ENCODE measurements at regions not wholly inside any gene's neighbourhood (a gene's known extent, or its start where the extent isn't known, plus 50 kb on each side); places are given as distances from the start of the nearest gene placed in this dataset.

DNA sequence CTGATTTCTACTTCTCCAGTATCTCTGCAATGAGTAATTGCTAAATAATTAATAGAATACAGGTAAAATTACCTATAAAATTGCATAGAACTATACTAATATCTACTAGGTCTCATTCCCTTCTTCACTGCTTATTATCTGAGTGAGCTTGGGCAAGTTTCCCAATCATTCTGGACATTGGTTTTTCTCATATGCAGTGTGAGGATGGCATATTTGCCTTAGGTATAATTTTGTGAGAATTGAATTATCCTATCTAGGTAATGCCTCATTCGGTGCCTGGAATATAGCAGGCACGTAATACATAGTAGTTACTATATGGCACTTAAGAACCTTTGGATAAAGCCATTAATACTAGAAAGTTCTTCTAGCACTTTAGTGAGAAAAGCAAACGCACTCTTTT, 434.7 kb downstream of the GATA3 start:
- Histone ChIP-seq H3K27me3 (no peaks in the 10 kb centered on the region), H3K27ac (no peak overlapping the region), H3K36me3 (no peaks in the 10 kb centered on the region), H3K4me1 (no peaks in the 10 kb centered on the region), H3K4me2 (no peak overlapping the region), H3K9ac (no peak overlapping the region), H3K9me3 (replicated peaks in 1 of 11) (peaks cover 0 to 4% (median 0%) of the 10 kb centered on the region in 11 experiments; a peak in 1 of 22 replicates), H3K4me3 (no peak overlapping the region), H4K20me1 (no peaks in the 10 kb centered on the region)
- TF ChIP-seq Cebpa-rat (IDR thresholded peaks at IDR 0.05), result no peak

DNA sequence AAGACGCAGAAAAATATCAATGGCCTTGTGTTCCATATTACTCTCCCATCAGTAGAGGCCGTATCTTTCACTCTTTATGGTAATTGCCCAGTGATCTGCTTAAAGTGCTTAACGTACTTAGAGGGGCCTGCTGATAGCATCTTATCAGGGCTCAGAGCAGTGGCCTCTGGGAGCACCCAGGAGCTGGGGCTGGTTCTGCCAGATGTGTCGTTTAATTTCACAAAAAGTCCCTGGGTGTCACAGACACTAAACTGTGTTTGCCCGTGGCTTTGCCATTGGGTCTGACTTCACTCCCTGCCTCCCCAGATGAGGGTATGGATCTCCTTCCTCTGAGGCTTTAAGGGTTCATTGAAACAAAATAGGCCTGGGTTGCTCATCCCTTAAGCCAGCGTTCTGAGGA, 435.3 kb downstream of the GATA3 start:
- no peak overlapping the region for H3K27ac ChIP-seq
- no peak overlapping the region for H3K9ac ChIP-seq
- H4K20me1 ChIP-seq, result no peaks in the 10 kb centered on the region
- no peaks in the 10 kb centered on the region for H3K27me3 ChIP-seq
- no peaks in the 10 kb centered on the region for H3K4me1 ChIP-seq
- no peak overlapping the region for H3K4me2 ChIP-seq
- no peak for TF ChIP-seq Cebpa-rat (IDR thresholded peaks at IDR 0.05)
- H3K9me3 ChIP-seq (replicated peaks in 1 of 11), result peaks cover 0 to 4% (median 0%) of the 10 kb centered on the region in 11 experiments; a peak in 1 of 22 replicates
- no peaks in the 10 kb centered on the region for H3K36me3 ChIP-seq
- no peak overlapping the region for H3K4me3 ChIP-seq

DNA sequence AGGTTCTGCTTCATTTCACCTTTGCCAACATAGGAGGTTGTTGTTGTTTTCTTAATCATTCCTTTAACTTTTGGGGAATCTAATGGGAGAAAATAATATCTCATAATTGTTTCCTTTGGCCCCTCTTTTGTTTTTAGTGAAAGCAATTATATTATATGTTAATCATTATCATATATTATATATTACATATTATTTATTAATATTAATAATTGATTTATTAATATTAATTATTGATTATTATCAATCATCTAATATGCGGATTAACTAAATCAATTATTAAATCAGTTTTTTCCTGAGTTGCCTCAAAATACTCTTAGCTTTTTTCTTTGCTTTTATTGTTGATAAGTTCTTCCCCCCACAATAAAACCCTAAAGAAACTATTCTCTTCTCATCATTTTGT, 443.8 kb downstream of the GATA3 start:
- H3K9ac ChIP-seq, result no peak overlapping the region
- H3K9me3 ChIP-seq (replicated peaks in 1 of 11), result peaks cover 0 to 5% (median 0%) of the 10 kb centered on the region in 11 experiments; a peak in 1 of 22 replicates
- no peak overlapping the region for H3K27ac ChIP-seq
- H4K20me1 ChIP-seq, result no peaks in the 10 kb centered on the region
- no peak for TF ChIP-seq Cebpa-rat (IDR thresholded peaks at IDR 0.05)
- H3K4me3 ChIP-seq, result no peak overlapping the region
- H3K27me3 ChIP-seq, result no peaks in the 10 kb centered on the region
- H3K4me1 ChIP-seq, result no peaks in the 10 kb centered on the region
- H3K4me2 ChIP-seq, result no peak overlapping the region
- no peaks in the 10 kb centered on the region for H3K36me3 ChIP-seq

DNA sequence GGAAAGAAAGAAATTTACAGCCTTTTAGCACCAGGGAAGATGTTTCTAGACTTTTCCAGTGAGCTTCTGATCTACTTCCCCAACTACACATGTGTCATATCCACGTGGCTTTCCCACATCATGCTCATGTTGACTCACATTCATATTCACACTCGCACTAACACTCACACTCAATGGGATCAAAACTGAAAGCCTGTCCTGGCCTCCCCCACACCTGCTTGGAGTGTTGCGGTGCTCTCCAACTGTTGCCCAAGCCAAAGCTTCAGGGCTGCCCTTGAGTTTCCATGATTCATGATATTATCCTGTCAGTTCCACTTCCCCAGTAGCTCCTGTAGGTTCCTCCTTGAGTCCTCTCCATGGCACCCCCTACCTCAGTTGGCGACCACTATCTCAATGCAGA, 444.4 kb downstream of the GATA3 start:
- Histone ChIP-seq H3K4me1 (no peaks in the 10 kb centered on the region), H4K20me1 (no peaks in the 10 kb centered on the region), H3K27me3 (no peaks in the 10 kb centered on the region), H3K4me3 (no peak overlapping the region), H3K9me3 (replicated peaks in 1 of 11) (peaks cover 0 to 5% (median 0%) of the 10 kb centered on the region in 11 experiments; a peak in 1 of 22 replicates), H3K27ac (no peak overlapping the region), H3K9ac (no peak overlapping the region), H3K4me2 (no peak overlapping the region), H3K36me3 (no peaks in the 10 kb centered on the region)
- TF ChIP-seq Cebpa-rat (IDR thresholded peaks at IDR 0.05), result no peak

DNA sequence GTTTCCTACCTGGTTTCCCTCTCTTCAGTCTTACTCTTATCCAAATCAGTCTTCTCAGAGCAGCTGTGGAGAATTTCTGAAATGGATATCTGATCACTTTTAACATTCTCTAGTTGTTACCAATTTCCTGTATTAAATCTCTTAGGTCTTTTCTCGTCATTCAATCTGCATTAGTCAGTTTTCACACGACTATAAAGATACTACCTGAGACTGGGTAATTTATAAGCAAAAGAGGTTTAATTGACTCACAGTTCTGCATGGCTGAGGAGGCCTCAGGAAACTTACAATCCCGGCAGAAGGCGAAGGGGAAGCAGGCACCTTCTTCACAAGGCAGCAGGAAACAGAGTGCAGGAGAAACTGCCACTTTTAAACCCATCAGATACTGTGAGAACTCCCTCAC, 444.8 kb downstream of the GATA3 start:
- no peak overlapping the region for H3K27ac ChIP-seq
- no peak overlapping the region for H3K9ac ChIP-seq
- no peak for TF ChIP-seq Cebpa-rat (IDR thresholded peaks at IDR 0.05)
- no peaks in the 10 kb centered on the region for H3K4me1 ChIP-seq
- no peaks in the 10 kb centered on the region for H3K27me3 ChIP-seq
- no peak overlapping the region for H3K4me2 ChIP-seq
- no peaks in the 10 kb centered on the region for H4K20me1 ChIP-seq
- no peaks in the 10 kb centered on the region for H3K36me3 ChIP-seq
- H3K4me3 ChIP-seq, result no peak overlapping the region
- H3K9me3 ChIP-seq (replicated peaks in 1 of 11), result peaks cover 0 to 5% (median 0%) of the 10 kb centered on the region in 11 experiments; a peak in 1 of 22 replicates

DNA sequence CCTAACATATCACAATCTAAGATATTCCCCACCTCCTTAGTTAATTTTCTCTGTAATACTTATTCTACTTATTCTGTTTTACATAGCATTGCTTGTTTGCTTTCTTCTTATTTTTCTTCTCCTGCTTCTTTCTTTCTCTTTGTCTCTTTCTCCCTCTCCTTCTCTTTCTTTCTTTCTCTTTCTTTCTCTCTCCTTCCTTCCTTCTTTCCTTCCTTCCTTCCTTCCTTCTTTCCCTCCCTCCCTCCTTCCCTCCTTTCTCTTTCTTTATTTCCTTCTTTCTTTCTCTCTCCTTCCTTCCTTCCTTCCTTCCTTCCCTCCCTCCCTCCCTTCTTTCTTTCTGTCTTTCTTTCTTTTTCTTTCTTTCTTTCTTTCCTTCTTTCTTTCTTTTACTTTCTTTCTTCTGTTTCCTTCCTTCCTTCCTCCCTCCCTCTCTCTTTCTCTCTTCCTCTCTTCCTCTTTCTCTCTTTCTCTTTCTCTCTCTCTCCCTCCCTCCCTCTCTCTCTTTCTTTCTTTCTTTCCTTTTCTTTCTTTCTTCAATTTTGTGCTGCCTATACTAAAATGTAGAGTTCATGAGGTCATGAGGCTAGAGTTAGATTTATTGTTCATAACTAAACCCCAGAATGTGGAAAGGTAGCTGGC, 445.4 kb downstream of the GATA3 start:
- H3K4me2 ChIP-seq, result no peak overlapping the region
- no peak for TF ChIP-seq Cebpa-rat (IDR thresholded peaks at IDR 0.05)
- H3K27me3 ChIP-seq, result no peaks in the 10 kb centered on the region
- peaks cover 0 to 5% (median 0%) of the 10 kb centered on the region in 11 experiments; a peak in 1 of 22 replicates for H3K9me3 ChIP-seq (replicated peaks in 1 of 11)
- no peak overlapping the region for H3K9ac ChIP-seq
- no peak overlapping the region for H3K4me3 ChIP-seq
- H3K27ac ChIP-seq, result no peak overlapping the region
- H4K20me1 ChIP-seq, result no peaks in the 10 kb centered on the region
- H3K36me3 ChIP-seq, result no peaks in the 10 kb centered on the region
- no peaks in the 10 kb centered on the region for H3K4me1 ChIP-seq

DNA sequence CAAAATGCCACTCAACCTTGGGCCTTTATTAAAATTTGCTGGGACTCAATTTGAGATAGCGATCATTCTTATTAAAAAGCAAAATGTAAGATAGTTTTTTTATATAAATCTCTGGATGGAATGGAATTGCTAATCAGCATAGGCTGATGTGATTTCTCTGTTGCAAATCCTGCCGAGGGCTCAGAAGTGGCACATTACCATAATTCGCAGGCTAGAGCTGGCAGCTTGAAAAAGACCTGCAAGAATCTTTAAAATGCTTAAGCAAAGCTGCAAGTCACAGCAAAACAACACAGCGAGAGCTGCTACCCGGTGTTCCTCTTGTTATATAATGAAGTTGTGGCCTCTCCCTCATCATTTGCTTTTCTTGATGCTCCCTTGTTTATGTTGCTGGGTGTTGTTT, 448.1 kb downstream of the GATA3 start:
- Histone ChIP-seq H3K9ac (no peak overlapping the region), H3K4me2 (no peak overlapping the region), H4K20me1 (no peaks in the 10 kb centered on the region), H3K36me3 (no peaks in the 10 kb centered on the region), H3K4me3 (no peak overlapping the region), H3K27ac (no peak overlapping the region), H3K4me1 (no peaks in the 10 kb centered on the region), H3K27me3 (no peaks in the 10 kb centered on the region), H3K9me3 (replicated peaks in 1 of 11) (peaks cover 0 to 5% (median 0%) of the 10 kb centered on the region in 11 experiments; a peak in 1 of 22 replicates)
- TF ChIP-seq Cebpa-rat (IDR thresholded peaks at IDR 0.05), result no peak

DNA sequence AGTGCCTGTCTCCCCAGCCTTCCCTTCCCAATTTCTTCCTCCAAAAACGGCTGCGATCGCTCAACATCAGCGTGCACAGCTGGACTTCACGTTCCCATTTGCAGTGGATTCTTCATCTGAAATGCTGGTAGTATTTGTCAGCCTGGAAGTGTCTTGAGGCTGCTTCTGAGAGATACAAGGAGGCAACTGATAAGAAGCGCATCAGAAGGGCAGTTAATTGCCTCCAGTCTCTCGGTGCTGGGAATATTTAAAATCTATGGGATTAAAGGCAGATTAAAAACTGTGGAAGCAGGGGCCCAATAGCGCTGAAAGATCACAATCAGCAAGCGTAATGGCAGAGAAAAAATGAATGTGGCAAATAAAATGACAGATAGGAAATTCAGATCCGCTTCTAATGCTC, 450.0 kb downstream of the GATA3 start:
- TF ChIP-seq Cebpa-rat (IDR thresholded peaks at IDR 0.05), result no peak
- H3K9me3 ChIP-seq (replicated peaks in 1 of 11), result peaks cover 0 to 1% (median 0%) of the 10 kb centered on the region in 11 experiments; a peak in 1 of 22 replicates
- H3K27ac ChIP-seq, result no peak overlapping the region
- H3K27me3 ChIP-seq, result no peaks in the 10 kb centered on the region
- no peaks in the 10 kb centered on the region for H4K20me1 ChIP-seq
- no peak overlapping the region for H3K9ac ChIP-seq
- H3K4me2 ChIP-seq, result no peak overlapping the region
- no peaks in the 10 kb centered on the region for H3K4me1 ChIP-seq
- H3K36me3 ChIP-seq, result no peaks in the 10 kb centered on the region
- H3K4me3 ChIP-seq, result no peak overlapping the region

DNA sequence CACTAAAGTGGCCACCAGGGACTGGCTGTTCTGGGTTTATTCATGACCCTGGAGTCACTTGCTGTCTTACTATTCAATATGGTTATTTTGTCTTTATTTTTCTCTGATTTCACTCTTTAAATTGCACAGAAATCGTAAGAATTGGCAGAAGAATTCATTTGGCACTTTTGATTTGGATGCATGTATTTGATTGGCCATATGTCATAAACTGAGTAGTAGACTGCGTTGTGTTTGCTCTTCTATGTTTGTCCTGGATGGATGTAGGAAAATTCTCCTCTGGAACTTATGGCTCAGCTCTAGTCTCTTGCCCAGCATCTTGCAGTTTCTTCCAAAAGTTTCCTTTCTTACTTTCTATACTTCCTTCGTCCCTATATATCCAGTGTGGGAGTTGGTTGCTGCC, 452.7 kb downstream of the GATA3 start:
- no peak for TF ChIP-seq Cebpa-rat (IDR thresholded peaks at IDR 0.05)
- Histone ChIP-seq H3K9ac (no peak overlapping the region), H3K4me2 (no peak overlapping the region), H3K9me3 (replicated peaks in 1 of 11) (no peaks in the 10 kb centered on the region), H3K4me3 (no peak overlapping the region), H3K27ac (no peak overlapping the region), H3K27me3 (no peaks in the 10 kb centered on the region), H4K20me1 (no peaks in the 10 kb centered on the region), H3K36me3 (no peaks in the 10 kb centered on the region), H3K4me1 (no peaks in the 10 kb centered on the region)

DNA sequence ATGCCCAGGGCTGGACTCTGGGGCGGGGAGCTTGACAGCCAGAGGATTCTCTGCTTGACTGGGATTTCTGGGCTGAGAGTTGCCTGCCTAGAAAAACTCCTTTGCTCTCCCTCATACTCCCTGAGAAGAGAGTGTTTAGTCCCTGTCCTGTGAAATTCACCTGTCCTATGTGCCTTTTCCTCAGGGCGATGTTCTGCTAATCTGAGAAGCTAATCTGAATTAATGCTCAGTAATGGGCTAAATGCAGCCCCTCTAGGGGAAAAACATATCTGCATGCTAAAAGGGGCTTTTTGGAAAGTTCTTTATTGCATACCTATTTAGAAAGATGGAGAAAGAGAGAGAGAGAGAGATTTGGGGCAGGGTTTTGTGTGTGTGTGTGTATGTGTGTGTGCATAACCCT, 454.4 kb downstream of the GATA3 start:
- no peaks in the 10 kb centered on the region for H3K27me3 ChIP-seq
- H3K4me2 ChIP-seq, result no peak overlapping the region
- no peaks in the 10 kb centered on the region for H3K4me1 ChIP-seq
- no peaks in the 10 kb centered on the region for H3K36me3 ChIP-seq
- TF ChIP-seq Cebpa-rat (IDR thresholded peaks at IDR 0.05), result no peak
- H3K9ac ChIP-seq, result no peak overlapping the region
- no peaks in the 10 kb centered on the region for H4K20me1 ChIP-seq
- peaks cover 0 to 6% (median 0%) of the 10 kb centered on the region in 11 experiments; a peak in 3 of 22 replicates for H3K9me3 ChIP-seq (replicated peaks in 1 of 11)
- no peak overlapping the region for H3K27ac ChIP-seq
- H3K4me3 ChIP-seq, result no peak overlapping the region
